GM19035 (cell line): ENCODE measurements at regions not wholly inside any gene's neighbourhood (a gene's known extent, or its start where the extent isn't known, plus 50 kb on each side); places are given as distances from the start of the nearest gene placed in this dataset.

Experiments used
- ATAC-seq: cut with Tn5 transposase; IDR thresholded peaks from one replicate; pipeline ENCODE4 v1.9.1; 2021; ENCODE audit not compliant: unreplicated experiment

DNA sequence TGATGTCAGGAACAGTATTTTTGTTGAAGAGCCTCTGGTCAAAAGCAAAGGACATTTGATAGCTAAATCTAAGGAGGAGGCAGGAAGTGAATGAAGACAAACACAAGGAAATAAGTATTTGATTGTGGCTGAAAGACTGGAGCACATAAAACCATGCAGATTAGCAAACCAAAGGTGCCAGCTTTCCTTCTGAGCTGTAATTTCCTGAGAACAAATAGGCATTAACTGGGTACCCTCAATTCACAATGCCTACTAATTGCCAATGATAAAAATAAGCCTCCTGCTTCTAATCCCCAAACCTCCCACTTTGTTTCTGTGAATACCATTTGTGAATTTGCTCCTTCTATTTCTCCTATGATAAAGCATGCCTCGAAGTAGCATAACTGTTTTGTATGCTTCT lies 1279.6 kb upstream of the USP15 start:
- no peak for ATAC-seq

DNA sequence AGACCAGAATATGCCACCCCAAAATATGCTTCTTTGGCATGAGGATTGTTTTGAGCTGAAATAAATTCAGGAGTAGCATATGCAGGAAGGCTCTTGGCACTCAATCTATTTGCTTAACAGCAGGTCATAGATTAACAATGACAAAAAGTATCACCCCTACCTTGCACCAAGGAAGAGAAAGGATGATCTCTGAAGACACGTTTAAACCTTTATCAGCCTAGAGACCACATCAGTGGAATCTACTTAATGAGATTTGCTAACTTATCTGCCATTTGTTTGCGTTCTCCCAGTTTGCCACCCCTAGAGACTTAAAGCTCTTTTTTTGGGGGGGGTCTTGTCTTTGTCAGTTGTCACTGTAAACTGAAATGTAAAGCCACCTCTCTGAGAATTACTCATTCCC lies 1278.7 kb upstream of the USP15 start:
- ATAC-seq = no peak

GRCh38 chr12:60992087-60992486 lies 1268.1 kb upstream of the USP15 start:
- ATAC-seq = no peak

DNA sequence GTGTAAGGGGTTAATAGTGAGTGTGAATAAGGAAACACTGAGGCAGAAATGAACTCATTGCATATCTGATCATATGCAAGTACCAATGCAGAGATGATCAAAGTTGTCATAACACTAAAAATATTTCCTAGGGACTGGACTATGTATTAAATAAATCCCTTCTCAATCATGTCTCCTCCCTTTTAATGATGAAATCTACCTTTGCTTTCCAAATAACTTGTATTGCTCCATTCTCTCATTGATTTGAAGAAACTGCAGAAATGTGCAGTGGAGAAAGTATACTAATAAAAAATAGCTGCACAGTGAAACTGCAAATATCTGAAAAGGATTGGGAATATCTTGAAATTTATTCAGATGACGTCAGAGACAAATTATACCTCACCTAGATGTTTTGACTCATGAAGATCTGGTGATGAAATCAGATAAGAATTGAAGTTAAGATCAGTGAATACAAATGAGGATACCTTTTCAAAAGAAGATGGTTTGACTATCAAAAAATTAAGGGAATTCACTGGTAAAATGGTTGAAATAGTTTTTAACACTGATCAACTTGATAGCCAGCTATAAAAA lies 1264.9 kb upstream of the USP15 start:
- no peak for ATAC-seq

GRCh38 chr12:60997869-60998378 lies 1262.3 kb upstream of the USP15 start:
- no peak for ATAC-seq

GRCh38 chr12:61009192-61009591 lies 1251.0 kb upstream of the USP15 start:
- no peak for ATAC-seq

DNA sequence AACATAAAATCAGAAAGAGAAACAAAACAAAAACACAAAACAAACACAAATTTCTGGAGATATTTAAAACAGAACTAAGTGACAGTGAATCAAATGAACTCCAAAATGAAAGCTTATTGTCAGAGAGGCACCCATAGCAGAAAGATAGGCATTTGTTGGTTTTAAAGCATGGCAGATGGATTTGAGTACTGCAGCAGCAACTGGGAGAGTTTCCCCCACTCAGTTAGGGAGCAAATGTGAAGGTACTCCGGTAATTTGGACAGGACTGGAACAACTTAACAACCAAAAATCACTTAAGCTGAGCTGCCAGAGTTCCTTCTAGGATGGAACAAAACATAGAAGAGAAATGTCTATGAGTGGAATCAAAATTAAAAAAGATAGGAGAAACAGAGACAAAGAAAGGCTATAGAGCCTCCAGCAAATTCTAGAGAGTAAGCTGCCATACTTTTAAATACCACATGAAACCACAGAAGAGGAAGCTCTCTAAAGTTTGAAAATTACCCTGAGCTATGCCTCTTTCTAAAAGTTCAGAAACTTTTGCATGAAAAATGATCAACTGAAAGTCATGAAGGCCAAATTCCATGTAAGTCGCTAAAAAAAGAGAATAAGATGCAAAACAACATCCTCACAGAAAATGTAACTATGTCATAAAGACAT lies 1248.3 kb upstream of the USP15 start:
- ATAC-seq = no peak

DNA sequence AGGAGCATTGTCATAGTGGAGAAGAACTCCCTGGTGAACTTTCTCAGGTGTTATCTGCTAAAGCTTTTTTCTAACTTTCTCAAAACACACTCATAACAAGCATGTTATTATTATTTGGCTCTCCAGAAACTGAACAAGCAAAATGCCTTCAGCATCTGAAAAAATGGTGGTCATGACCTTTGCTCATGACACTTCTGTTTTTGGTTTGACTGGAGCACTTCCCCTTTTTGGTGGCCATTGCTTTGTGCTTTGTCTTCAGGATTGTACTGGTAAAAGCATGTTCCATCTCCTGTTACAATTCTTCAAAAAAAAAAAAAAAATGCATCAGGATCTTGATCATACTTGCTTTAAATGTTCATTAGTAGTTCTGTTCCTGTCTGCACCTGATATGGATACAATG lies 1241.6 kb upstream of the USP15 start:
- ATAC-seq = no peak

DNA sequence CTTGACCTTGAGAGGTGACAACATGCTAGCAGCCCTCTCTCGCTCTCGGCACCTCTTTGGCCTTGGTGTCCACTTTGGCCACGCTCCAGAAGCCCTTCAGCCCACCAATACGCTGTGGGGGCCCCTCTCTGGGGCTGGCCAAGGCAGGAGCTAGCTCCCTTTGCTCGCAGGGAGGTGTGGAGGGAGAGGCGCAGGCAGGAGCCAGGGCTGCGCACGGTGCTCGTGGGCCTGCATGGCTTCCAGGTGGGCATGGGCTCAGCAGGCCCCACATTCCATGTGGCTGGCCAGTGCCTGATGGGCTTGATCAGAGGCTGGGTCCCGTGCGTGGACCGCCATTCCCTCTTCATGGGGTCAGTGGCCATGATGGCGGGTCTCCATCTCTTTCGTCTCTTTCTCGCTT lies 1237.0 kb upstream of the USP15 start:
- ATAC-seq = no peak

- ATAC-seq = no peak
Measured at GRCh38 chr12:61029516-61029915, 1230.7 kb upstream of the USP15 start.

GRCh38 chr12:61037792-61038191 lies 1222.4 kb upstream of the USP15 start:
- ATAC-seq = no peak

GRCh38 chr12:61043838-61044237 lies 1216.4 kb upstream of the USP15 start:
- no peak for ATAC-seq

DNA sequence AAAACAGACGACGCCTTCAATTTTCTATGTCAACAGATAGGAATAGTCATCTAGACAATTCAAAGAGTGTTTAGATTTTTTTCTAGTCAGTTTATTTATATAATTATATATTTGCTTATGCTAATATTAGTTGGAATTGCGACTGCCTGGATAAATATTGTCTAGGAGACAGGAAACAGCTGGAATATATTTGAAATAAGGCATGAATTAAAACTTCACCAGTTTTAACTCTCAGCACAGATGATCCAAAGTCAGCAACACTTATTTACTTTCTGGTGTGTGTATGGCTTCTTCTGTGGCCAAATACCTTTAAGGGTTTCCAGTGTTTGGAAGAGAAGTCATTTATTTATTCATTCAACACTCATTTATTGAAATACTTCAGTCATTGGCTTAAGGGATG lies 1215.4 kb upstream of the USP15 start:
- no peak for ATAC-seq

DNA sequence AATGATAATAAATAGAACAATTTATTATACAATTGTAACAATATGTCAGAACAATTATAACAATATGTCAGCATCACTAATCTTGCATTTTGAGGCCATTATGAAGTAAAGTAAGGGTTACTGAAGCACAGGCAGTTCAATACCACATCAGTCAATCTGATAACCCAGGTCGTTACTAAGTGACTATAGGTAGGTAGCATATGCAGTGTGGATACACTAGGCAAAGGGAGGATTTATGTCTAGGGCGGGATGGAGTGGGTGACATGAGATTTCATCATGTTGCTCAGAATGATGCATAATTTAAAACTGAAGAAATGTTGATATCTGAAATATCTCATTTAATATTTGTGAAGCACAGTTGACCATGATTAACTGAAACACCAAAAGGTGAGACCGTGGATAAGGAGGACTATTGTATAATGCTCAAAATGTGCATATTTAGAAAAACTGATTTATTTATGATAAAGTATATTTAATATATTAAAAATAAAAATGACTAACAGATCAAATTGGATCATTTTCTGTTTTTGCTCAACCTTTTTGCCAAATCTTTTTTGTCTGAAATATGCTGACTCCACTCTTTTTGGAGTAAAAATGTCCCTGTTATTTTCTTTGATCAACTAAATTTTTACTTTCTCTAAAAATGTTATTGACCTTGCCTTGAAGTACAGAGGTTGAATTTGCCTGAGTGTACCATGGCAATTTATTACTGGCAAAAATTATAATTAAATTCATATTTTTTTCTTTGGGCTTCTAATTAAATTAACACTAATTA lies 1189.4 kb upstream of the USP15 start:
- no peak for ATAC-seq

- ATAC-seq = no peak
Measured at GRCh38 chr12:61072717-61073116, 1187.5 kb upstream of the USP15 start.

GRCh38 chr12:61095111-61095510 lies 1165.1 kb upstream of the USP15 start:
- ATAC-seq = no peak

GRCh38 chr12:61098031-61098580 lies 1162.1 kb upstream of the USP15 start:
- ATAC-seq = no peak

DNA sequence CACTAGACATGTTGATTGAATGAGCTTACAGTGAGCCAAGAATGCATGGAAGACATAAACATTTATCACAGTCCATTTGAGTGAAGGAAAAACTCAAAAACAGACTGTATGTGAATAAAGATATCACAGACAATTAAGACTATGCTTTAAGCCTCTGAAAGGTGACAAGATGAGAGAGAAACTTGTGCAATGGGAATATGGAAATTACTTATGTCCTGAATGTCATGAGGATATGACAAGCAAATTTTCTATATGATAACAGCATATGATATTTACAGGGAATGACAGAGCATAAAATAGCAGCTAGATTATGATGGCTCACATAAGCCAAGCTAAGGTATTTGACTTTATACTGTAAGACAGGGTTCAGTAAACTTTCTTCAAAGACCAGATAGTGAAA lies 1153.1 kb upstream of the USP15 start:
- ATAC-seq = no peak

DNA sequence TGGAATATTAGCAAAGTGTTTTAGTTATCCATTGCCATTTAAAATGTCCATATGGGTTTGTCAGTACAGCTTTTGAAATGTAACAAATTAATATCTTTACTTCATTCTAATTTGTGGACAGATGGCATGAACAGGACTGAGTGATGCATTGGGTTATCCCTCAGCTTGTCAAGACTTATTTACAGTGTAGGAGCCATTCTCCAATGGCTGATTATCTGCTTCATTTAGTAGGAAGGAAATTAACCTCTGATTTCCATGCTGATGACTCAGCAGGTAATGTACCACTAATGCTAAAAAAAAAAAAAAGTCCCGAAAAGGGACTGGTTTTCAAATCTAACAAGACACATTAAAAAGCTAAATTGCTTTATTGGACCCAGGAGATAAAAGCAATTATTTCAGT lies 1149.0 kb upstream of the USP15 start:
- ATAC-seq = no peak

DNA sequence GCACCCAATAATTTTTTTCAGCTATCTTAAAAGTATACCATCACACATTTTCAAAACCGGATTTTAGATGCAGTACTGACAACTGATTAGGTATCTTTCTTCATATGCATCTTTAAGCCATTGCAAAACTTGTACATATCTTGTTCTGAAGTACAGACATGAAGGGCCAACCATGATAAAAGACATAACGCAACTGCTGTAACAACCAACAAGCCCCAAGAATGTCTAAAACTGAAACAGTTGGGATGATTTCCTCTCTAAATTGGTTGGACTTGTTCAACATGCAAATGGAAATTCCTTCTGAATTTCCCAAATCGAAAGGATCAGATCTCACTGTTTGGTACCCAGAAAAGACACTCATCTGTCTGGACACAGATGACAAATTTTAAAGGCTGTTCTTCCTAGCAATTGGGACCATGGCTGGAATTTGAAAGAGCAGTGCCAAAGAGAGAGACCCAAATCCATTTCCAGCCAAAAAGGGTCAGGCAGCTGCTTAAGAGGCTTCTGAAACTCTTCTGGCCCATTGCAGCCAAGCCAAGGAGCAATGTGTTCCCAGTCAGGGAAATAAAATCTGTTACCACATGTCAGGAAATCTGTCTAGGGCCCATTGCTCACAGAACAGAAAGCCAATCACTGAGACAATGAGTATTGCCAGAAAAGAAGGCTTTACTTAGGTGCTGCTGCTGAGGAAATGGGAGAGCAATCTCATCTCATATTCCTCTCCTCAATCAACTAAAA lies 1122.4 kb upstream of the USP15 start:
- ATAC-seq = no peak

GRCh38 chr12:61138415-61138759 lies 1121.8 kb upstream of the USP15 start:
- no peak for ATAC-seq
